Neural progenitor cell (in vitro differentiated cells): ENCODE measurements at regions not wholly inside any gene's neighbourhood (a gene's known extent, or its start where the extent isn't known, plus 50 kb on each side); places are given as distances from the start of the nearest gene placed in this dataset.

Experiments
- CTCF ChIP-seq: fragments of 200-600 bp; sonication (generic); IDR thresholded peaks from 2 replicates; pipeline ENCODE4 v1.5.1; 2017; ENCODE audit warnings: antibody characterized with exemption, mild to moderate bottlenecking
- EZH2phosphoT487 ChIP-seq: fragments of 200-600 bp; sonication (generic); IDR thresholded peaks from 2 replicates; pipeline ENCODE4 v1.6.1; 2017; ENCODE audit warnings: antibody characterized with exemption

- no peak for TF ChIP-seq CTCF
- TF ChIP-seq EZH2phosphoT487, result no peak
Measured at GRCh38 chr16:51907680-51908079, 639.3 kb downstream of the TOX3 start.
